ENCODE measurements at regions not wholly inside any gene's neighbourhood (a gene's known extent, or its start where the extent isn't known, plus 50 kb on each side); places are given as distances from the start of the nearest gene placed in this dataset.

DNA sequence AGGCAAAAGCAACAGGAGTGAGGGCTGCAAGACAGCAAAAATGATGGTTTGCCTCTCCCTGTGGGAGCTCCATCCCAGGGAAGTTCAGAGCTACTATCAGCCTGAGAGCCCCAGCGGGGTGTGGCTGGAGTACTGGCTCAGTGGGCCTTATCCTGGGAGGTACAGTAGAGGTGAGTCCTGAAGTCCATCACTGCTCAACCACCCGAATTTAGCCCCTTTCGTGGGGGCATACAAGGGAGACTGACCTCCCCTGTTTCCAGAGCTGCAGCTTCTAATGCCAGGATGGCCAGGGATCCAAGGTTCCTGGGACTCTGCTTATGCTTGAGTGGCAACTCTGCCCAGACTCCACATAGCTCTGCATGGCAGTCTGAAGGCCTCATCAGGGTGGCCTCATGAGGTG is 617.8 kb downstream of the MMUT start:
- TF ChIP-seq SUZ12 (IDR thresholded peaks at IDR 0.05; ENCODE audit: extremely low read depth, insufficient read depth, insufficient read length) (no peak), YY1 (IDR thresholded peaks at IDR 0.05; ENCODE audit: insufficient read depth, insufficient read length) (no peak)

All from NT2/D1 (cell line).